H1 (cell line): ENCODE measurements at regions not wholly inside any gene's neighbourhood (a gene's known extent, or its start where the extent isn't known, plus 50 kb on each side); places are given as distances from the start of the nearest gene placed in this dataset.

Source experiments
- CTCF ChIA-PET: fragments of 300-600 bp; sonication (Branson Sonifier 250); formaldehyde crosslinking; loops from one replicate; lab custom pipeline; 2021; ENCODE audit not compliant: partially characterized antibody; lab: Charles Lee
- POLR2A ChIA-PET: fragments of 300-600 bp; sonication (Branson Sonifier 250); formaldehyde crosslinking; loops from one replicate; lab custom pipeline; 2021; ENCODE audit warnings: inconsistent platforms; ENCODE audit not compliant: partially characterized antibody; lab: Charles Lee
- DNase-seq, 2 experiments: peaks; one replicate each; pipeline versions ENCODE4 v3.0.0 to v3.0.0-alpha.2; 2010 to 2022; ENCODE audit warnings: low spot score in 2 of 2, low read depth in 1 of 2, mixed read lengths in 1 of 2
- FAIRE-seq: peaks from 2 replicates; lab custom pipeline; 2011; peaks lifted over from hg19 to GRCh38; lab: Jason Lieb, UNC
- H2AFZ ChIP-seq: 2 replicates; pipeline ENCODE4 v1.8.1; 2012; ENCODE audit warnings: low read length, inconsistent platforms
- H2AK5ac ChIP-seq: 2 replicates; pipeline ENCODE4 v1.6.1; 2013; ENCODE audit warnings: low read depth, low read length
- H2BK120ac ChIP-seq: replicated peaks from 2 replicates; pipeline ENCODE3; 2013; ENCODE audit warnings: low read depth, low read length, inconsistent platforms
- H2BK12ac ChIP-seq: 2 replicates; pipeline ENCODE4 v1.6.1; 2013; ENCODE audit warnings: low read depth, low read length
- H2BK15ac ChIP-seq: 2 replicates; pipeline ENCODE4 v1.6.1; 2013; ENCODE audit warnings: low read length
- H2BK20ac ChIP-seq: 2 replicates; pipeline ENCODE4 v1.6.1; 2013; ENCODE audit warnings: low read length
- H2BK5ac ChIP-seq: 2 replicates; pipeline ENCODE4 v1.6.1; 2013; ENCODE audit warnings: low read depth, low read length
- H3K14ac ChIP-seq: 2 replicates; pipeline ENCODE4 v1.6.1; 2013; ENCODE audit warnings: inconsistent platforms; ENCODE audit not compliant: insufficient read length
- H3K18ac ChIP-seq: 2 replicates; pipeline ENCODE4 v1.6.1; 2013; ENCODE audit warnings: low read length; ENCODE audit errors: extremely low read depth
- H3K23ac ChIP-seq: 2 replicates; pipeline ENCODE4 v1.6.1; 2013; ENCODE audit warnings: inconsistent platforms; ENCODE audit not compliant: insufficient read length
- H3K23me2 ChIP-seq: 2 replicates; pipeline ENCODE4 v1.6.1; 2013; ENCODE audit warnings: low read depth, low read length
- H3K27ac ChIP-seq: 2 replicates; pipeline ENCODE4 v1.6.1; 2011; ENCODE audit warnings: low read depth, low read length, inconsistent platforms
- H3K27me3 ChIP-seq, 4 experiments: replicated peaks in 1 of 4; 1 replicate in 1 of 4; 2 replicates in 3 of 4; pipeline versions ENCODE4 v1.6.1 to v1.8.1; 2011 to 2013; ENCODE audit warnings: low read length in 3 of 4, mild to moderate bottlenecking in 3 of 4, inconsistent platforms in 2 of 4, mixed read lengths in 2 of 4, moderate library complexity in 1 of 4; ENCODE audit not compliant: control insufficient read depth in 3 of 4, insufficient read depth in 3 of 4; ENCODE audit errors: extremely low read depth in 1 of 4
- H3K36me3 ChIP-seq, 4 experiments: 2 replicates each; pipeline versions ENCODE4 v1.6.1 to v1.8.1; 2011 to 2013; ENCODE audit warnings: mild to moderate bottlenecking in 4 of 4, low read length in 3 of 4, moderate library complexity in 2 of 4, control low read depth in 1 of 4, inconsistent platforms in 1 of 4; ENCODE audit not compliant: insufficient read depth in 4 of 4, control insufficient read depth in 2 of 4
- H3K4ac ChIP-seq: replicated peaks from 2 replicates; pipeline ENCODE3; 2013; ENCODE audit warnings: low read length, low read depth, mixed read lengths, inconsistent platforms; ENCODE audit not compliant: insufficient read length
- H3K4me1 ChIP-seq, 4 experiments: replicated peaks in 1 of 4; 1 replicate in 1 of 4; 2 replicates in 3 of 4; pipeline versions ENCODE4 v1.6.1 to v1.8.1; 2011 to 2013; ENCODE audit warnings: low read length in 3 of 4, inconsistent platforms in 2 of 4, mixed read lengths in 1 of 4; ENCODE audit not compliant: insufficient read depth in 4 of 4, control insufficient read depth in 3 of 4
- H3K4me2 ChIP-seq, 2 experiments: 2 replicates each; pipeline versions ENCODE4 v1.6.1 to v1.8.1; 2011 to 2013; ENCODE audit warnings: low read depth in 2 of 2, low read length in 2 of 2, control low read depth in 1 of 2, inconsistent platforms in 1 of 2, mild to moderate bottlenecking in 1 of 2; ENCODE audit not compliant: insufficient read depth in 1 of 2
- H3K4me3 ChIP-seq, 4 experiments: fragments of 200-600, 300-600 bp in 1 of 4; sonication (generic), shearing (Covaris generic), sonication (Bioruptor Twin) in 1 of 4; 2 replicates each; pipeline versions ENCODE4 v1.5.1 to v1.8.1; 2011 to 2016; ENCODE audit warnings: low read length in 4 of 4, low read depth in 3 of 4, control low read depth in 2 of 4, inconsistent platforms in 2 of 4, mild to moderate bottlenecking in 2 of 4, mixed read lengths in 1 of 4, moderate library complexity in 1 of 4; ENCODE audit not compliant: insufficient read depth in 2 of 4; ENCODE audit errors: extremely low read depth in 1 of 4
- H3K56ac ChIP-seq: replicated peaks from 2 replicates; pipeline ENCODE3; 2013; ENCODE audit warnings: low read depth, mild to moderate bottlenecking, mixed read lengths, low read length, inconsistent platforms; ENCODE audit not compliant: insufficient read length
- H3K79me1 ChIP-seq: 2 replicates; pipeline ENCODE4 v1.6.1; 2013; ENCODE audit warnings: low read depth, low read length, control low read depth
- H3K79me2 ChIP-seq, 2 experiments: 2 replicates each; pipeline versions ENCODE4 v1.6.1 to v1.8.1; 2012 to 2013; ENCODE audit warnings: low read length in 2 of 2, mild to moderate bottlenecking in 2 of 2, inconsistent platforms in 1 of 2; ENCODE audit not compliant: insufficient read depth in 2 of 2, control insufficient read depth in 1 of 2
- H3K9ac ChIP-seq, 4 experiments: replicated peaks in 1 of 4; 1 replicate in 1 of 4; 2 replicates in 3 of 4; pipeline versions ENCODE4 v1.6.1 to v1.8.1; 2011 to 2013; ENCODE audit warnings: low read depth in 3 of 4, low read length in 3 of 4, control low read depth in 2 of 4, mild to moderate bottlenecking in 2 of 4, moderate library complexity in 2 of 4, inconsistent platforms in 1 of 4; ENCODE audit errors: extremely low read depth in 1 of 4
- H3K9me3 ChIP-seq, 2 experiments: 2 replicates each; pipeline versions ENCODE4 v1.6.1 to v1.8.1; 2012 to 2013; ENCODE audit warnings: mild to moderate bottlenecking in 2 of 2, moderate library complexity in 2 of 2, control low read depth in 1 of 2, inconsistent platforms in 1 of 2, low read depth in 1 of 2, low read length in 1 of 2, mixed read lengths in 1 of 2; ENCODE audit not compliant: insufficient read depth in 2 of 2
- H4K20me1 ChIP-seq, 2 experiments: replicated peaks in 1 of 2; 2 replicates each; pipeline versions ENCODE3 to v1.8.1; 2011 to 2013; ENCODE audit warnings: inconsistent platforms in 2 of 2, low read length in 2 of 2, mild to moderate bottlenecking in 1 of 2; ENCODE audit not compliant: insufficient read depth in 2 of 2, control insufficient read depth in 1 of 2
- H4K5ac ChIP-seq: 2 replicates; pipeline ENCODE4 v1.6.1; 2013; ENCODE audit warnings: low read length, low read depth, mixed read lengths, inconsistent platforms; ENCODE audit not compliant: insufficient read length
- H4K8ac ChIP-seq: 2 replicates; pipeline ENCODE4 v1.8.0; 2013; ENCODE audit warnings: mild to moderate bottlenecking, moderate library complexity, low read length, inconsistent platforms; ENCODE audit not compliant: insufficient read depth; ENCODE audit errors: extremely low read depth
- H4K91ac ChIP-seq: replicated peaks from 2 replicates; pipeline ENCODE3; 2013; ENCODE audit warnings: low read length, mixed read lengths, inconsistent platforms; ENCODE audit not compliant: insufficient read length
- CEBPB ChIP-seq: IDR thresholded peaks from 2 replicates; pipeline ENCODE4 v1.6.1; 2012; ENCODE audit warnings: low read depth, low read length
- SIX5 ChIP-seq: IDR thresholded peaks from 2 replicates; pipeline ENCODE4 v1.6.1; 2011; ENCODE audit warnings: mild to moderate bottlenecking, low read depth, low read length
- WGBS, 2 experiments: shearing (Covaris generic) in 1 of 2; methylation state at CpG; one replicate each; pipeline versions ENCODE4 v1.1.6 to v1.1.7; 2013 to 2015; ENCODE audit warnings: low lambda C conversion rate in 2 of 2, mixed read lengths in 2 of 2, inconsistent platforms in 1 of 2, low coverage in 1 of 2, missing lambda C conversion rate in 1 of 2; ENCODE audit not compliant: insufficient replicate concordance in 2 of 2, insufficient coverage in 1 of 2, insufficient read length in 1 of 2; ENCODE audit errors: extremely low coverage in 1 of 2, missing lambda C conversion rate in 1 of 2; 5-methylcytosine and 5-hydroxymethylcytosine counted together

DNA sequence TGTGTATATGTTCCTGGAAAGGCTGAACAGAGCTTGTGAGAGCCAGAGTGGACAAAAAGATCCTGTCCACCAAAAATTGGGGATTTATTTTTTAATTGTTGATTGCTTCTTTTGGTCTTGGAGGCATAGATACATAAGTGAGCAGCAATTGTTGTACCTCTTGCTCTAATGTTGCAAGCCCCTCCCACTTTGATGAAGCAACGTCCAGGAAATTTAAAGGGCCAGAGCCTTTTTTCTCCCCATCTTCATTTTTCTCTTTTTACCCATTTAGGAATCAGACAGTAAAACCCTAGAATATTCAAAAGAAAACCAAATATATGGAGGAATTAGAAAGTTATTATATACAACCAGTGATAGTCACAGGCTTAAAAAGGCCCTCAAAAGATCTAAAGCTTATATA, 871.8 kb upstream of the NRXN1 start:
- no peaks in the 10 kb centered on the region for H3K23me2 ChIP-seq
- no peaks in the 10 kb centered on the region for H4K20me1 ChIP-seq
- H3K36me3 ChIP-seq = no peaks in the 10 kb centered on the region
- no peaks in the 10 kb centered on the region for H3K79me2 ChIP-seq
- H2BK120ac ChIP-seq = no peak overlapping the region
- no peaks in the 10 kb centered on the region for H3K79me1 ChIP-seq
- H4K91ac ChIP-seq = no peak overlapping the region
- POLR2A ChIA-PET = no interaction called here
- no peak overlapping the region for H4K5ac ChIP-seq
- TF ChIP-seq CEBPB = peak; percentile 62; the same call in 1 of the 2 replicates
- TF ChIP-seq SIX5 = no peak
- H3K23ac ChIP-seq = no peak overlapping the region
- no peak overlapping the region for H3K4ac ChIP-seq
- H3K9ac ChIP-seq = no peak overlapping the region
- H3K14ac ChIP-seq = no peak overlapping the region
- 72% methylated on average over 1 of the region's 1 CpG; no CpG with 5 or more reads in 1 of the 2 experiments for WGBS, 2 experiments
- H3K56ac ChIP-seq = no peak overlapping the region
- no peak overlapping the region for H3K18ac ChIP-seq
- H2AFZ ChIP-seq = no peak overlapping the region
- no peak overlapping the region for H2BK12ac ChIP-seq
- no peak overlapping the region for H4K8ac ChIP-seq
- DNase-seq (no peak), FAIRE-seq (no peak)
- no peak overlapping the region for H3K4me3 ChIP-seq
- no peak overlapping the region for H2BK20ac ChIP-seq
- H2AK5ac ChIP-seq = no peak overlapping the region
- CTCF ChIA-PET = no interaction called here
- no peak overlapping the region for H2BK5ac ChIP-seq
- H3K4me2 ChIP-seq = no peak overlapping the region
- no peak overlapping the region for H2BK15ac ChIP-seq
- no peaks in the 10 kb centered on the region for H3K4me1 ChIP-seq
- H3K9me3 ChIP-seq = no peaks in the 10 kb centered on the region
- H3K27me3 ChIP-seq = no peaks in the 10 kb centered on the region
- no peak overlapping the region for H3K27ac ChIP-seq
